ENCODE measurements at regions not wholly inside any gene's neighbourhood (a gene's known extent, or its start where the extent isn't known, plus 50 kb on each side); places are given as distances from the start of the nearest gene placed in this dataset.

DNA sequence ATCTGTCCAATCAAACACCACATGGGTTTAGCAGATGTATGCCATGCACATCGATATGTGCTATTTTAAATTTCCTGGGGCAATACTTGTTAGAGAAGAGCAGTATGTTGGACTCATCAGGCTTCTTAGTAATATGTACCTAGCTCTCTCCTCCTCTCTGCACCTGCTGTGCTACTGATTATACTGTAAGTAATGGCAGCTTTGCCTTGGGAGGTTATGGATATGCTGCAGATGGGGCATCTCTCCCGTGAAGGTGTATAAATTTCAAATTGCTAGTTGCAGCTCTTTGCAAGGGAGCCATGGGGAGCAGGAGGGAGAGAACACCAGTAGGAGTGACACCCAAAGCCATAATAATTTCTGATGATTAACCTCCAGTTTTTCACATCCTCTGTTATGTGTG, 101.5 kb downstream of the SPATA31D1 start:
- Histone ChIP-seq H3F3A (ENCODE audit: insufficient read depth) (no peaks in the 10 kb centered on the region), H2AFZ (ENCODE audit: low read depth, low read length, severe bottlenecking) (no peak overlapping the region), H3K9me3 (ENCODE audit: insufficient read depth, low read length) (no peaks in the 10 kb centered on the region), H4K20me1 (ENCODE audit: low read depth, low read length) (no peaks in the 10 kb centered on the region), H3K4me2 (ENCODE audit: low read depth, low read length, poor library complexity, severe bottlenecking) (no peak overlapping the region), H3K27ac (ENCODE audit: low read depth, low read length) (no peak overlapping the region), H3K4me3 (ENCODE audit: insufficient read depth, low read length, poor library complexity, severe bottlenecking) (no peak overlapping the region), H3K9me2 (replicated peaks; ENCODE audit: insufficient read depth, low read length) (no peaks in the 10 kb centered on the region; the same call in 1 of the 2 replicates), H3K79me2 (ENCODE audit: insufficient read depth, low read length) (no peaks in the 10 kb centered on the region), H3K36me3 (ENCODE audit: low read length) (no peaks in the 10 kb centered on the region), H3K9ac (ENCODE audit: low read length) (no peak overlapping the region), H3K27me3 (ENCODE audit: low read length) (no peaks in the 10 kb centered on the region)
- no peak for TF ChIP-seq EZH2phosphoT487 (conservative IDR thresholded peaks at IDR 0.05; ENCODE audit: low read length)
- TF ChIP-seq CTCF (IDR thresholded peaks at IDR 0.05; ENCODE audit: insufficient read depth, low read length, poor library complexity, severe bottlenecking) = no peak

GRCh38 chr9:82091100-82091499, 102.5 kb downstream of the SPATA31D1 start:
- no peaks in the 10 kb centered on the region; the same call in 1 of the 2 replicates for H3K9me2 ChIP-seq (replicated peaks; ENCODE audit: insufficient read depth, low read length)
- no peak for TF ChIP-seq EZH2phosphoT487 (conservative IDR thresholded peaks at IDR 0.05; ENCODE audit: low read length)
- TF ChIP-seq CTCF (IDR thresholded peaks at IDR 0.05; ENCODE audit: insufficient read depth, low read length, poor library complexity, severe bottlenecking) = no peak
- H3F3A ChIP-seq (ENCODE audit: insufficient read depth) = no peaks in the 10 kb centered on the region
- H3K79me2 ChIP-seq (ENCODE audit: insufficient read depth, low read length) = no peaks in the 10 kb centered on the region
- H3K27ac ChIP-seq (ENCODE audit: low read depth, low read length) = no peak overlapping the region
- no peak overlapping the region for H3K4me3 ChIP-seq (ENCODE audit: insufficient read depth, low read length, poor library complexity, severe bottlenecking)
- no peak overlapping the region for H3K9ac ChIP-seq (ENCODE audit: low read length)
- no peaks in the 10 kb centered on the region for H3K9me3 ChIP-seq (ENCODE audit: insufficient read depth, low read length)
- H3K36me3 ChIP-seq (ENCODE audit: low read length) = no peaks in the 10 kb centered on the region
- no peak overlapping the region for H3K4me2 ChIP-seq (ENCODE audit: low read depth, low read length, poor library complexity, severe bottlenecking)
- no peaks in the 10 kb centered on the region for H4K20me1 ChIP-seq (ENCODE audit: low read depth, low read length)
- no peak overlapping the region for H2AFZ ChIP-seq (ENCODE audit: low read depth, low read length, severe bottlenecking)
- H3K27me3 ChIP-seq (ENCODE audit: low read length) = no peaks in the 10 kb centered on the region

DNA sequence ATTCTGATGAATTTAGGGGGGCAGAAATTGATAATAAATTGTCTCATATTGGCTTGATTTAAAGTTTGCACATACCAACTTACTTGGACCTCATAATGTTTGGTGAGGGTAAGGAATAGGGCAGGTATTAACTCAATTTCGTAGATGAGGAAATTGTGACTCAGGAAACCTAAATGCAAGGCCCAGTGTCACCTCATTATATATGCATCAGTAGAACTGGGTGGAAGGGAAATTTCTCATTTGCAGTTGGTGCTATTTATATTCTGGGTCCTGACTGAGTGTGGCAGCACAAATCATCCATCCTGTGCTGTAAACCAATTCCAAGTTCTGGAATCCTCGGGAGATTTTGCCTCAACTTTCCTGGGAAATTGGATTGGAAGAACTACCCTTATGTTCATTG, 103.0 kb downstream of the SPATA31D1 start:
- no peaks in the 10 kb centered on the region for H3K79me2 ChIP-seq (ENCODE audit: insufficient read depth, low read length)
- TF ChIP-seq CTCF (IDR thresholded peaks at IDR 0.05; ENCODE audit: insufficient read depth, low read length, poor library complexity, severe bottlenecking) = no peak
- no peak for TF ChIP-seq EZH2phosphoT487 (conservative IDR thresholded peaks at IDR 0.05; ENCODE audit: low read length)
- no peaks in the 10 kb centered on the region for H3F3A ChIP-seq (ENCODE audit: insufficient read depth)
- no peaks in the 10 kb centered on the region for H3K27me3 ChIP-seq (ENCODE audit: low read length)
- peak overlapping the region; percentile 27 for H2AFZ ChIP-seq (ENCODE audit: low read depth, low read length, severe bottlenecking)
- H3K36me3 ChIP-seq (ENCODE audit: low read length) = no peaks in the 10 kb centered on the region
- H3K9me3 ChIP-seq (ENCODE audit: insufficient read depth, low read length) = no peaks in the 10 kb centered on the region
- H3K4me2 ChIP-seq (ENCODE audit: low read depth, low read length, poor library complexity, severe bottlenecking) = peak overlapping the region; percentile 32
- no peaks in the 10 kb centered on the region for H4K20me1 ChIP-seq (ENCODE audit: low read depth, low read length)
- H3K27ac ChIP-seq (ENCODE audit: low read depth, low read length) = no peak overlapping the region
- no peak overlapping the region for H3K9ac ChIP-seq (ENCODE audit: low read length)
- H3K4me3 ChIP-seq (ENCODE audit: insufficient read depth, low read length, poor library complexity, severe bottlenecking) = no peak overlapping the region
- H3K9me2 ChIP-seq (replicated peaks; ENCODE audit: insufficient read depth, low read length) = no peaks in the 10 kb centered on the region; the same call in 1 of the 2 replicates
